OCI-LY7 (cell line): ENCODE measurements at regions not wholly inside any gene's neighbourhood (a gene's known extent, or its start where the extent isn't known, plus 50 kb on each side); places are given as distances from the start of the nearest gene placed in this dataset.

Experiments
- EZH2phosphoT487 ChIP-seq: fragments of 200-600 bp; sonication (generic); IDR thresholded peaks from 2 replicates; pipeline ENCODE4 v1.6.1; 2018; ENCODE audit warnings: low read depth, borderline replicate concordance, mild to moderate bottlenecking, mixed run types, antibody characterized with exemption, low read length, moderate library complexity, mixed read lengths
- TF ChIP-seq, protein P1 (sequence below): fragments of 200-600 bp; sonication (generic); conservative IDR thresholded peaks from 2 replicates; pipeline ENCODE4 v1.5.1; 2014; ENCODE audit warnings: mild to moderate bottlenecking, antibody characterized with exemption, low read length, moderate library complexity, mixed read lengths

DNA sequence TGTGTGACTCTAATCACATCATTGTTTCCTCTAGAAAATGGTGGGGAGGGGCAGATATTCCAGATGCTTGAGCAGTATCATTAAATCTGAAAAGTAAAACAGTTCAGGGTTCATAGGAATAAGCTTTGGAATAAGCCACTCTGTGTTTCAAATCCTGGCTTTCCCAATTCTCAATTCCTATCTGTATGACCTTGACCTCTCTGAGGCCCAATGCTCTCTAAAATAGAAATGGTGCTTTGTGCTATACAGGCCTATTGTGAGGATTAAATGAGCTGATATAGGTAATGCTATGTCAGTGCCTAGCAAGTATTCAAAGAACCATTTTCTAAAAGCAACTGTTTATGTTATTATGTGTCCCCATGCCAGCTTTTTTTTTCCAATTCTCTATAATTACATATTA is 209.0 kb upstream of the PRSS16 start:
- TF ChIP-seq, protein P1, sequence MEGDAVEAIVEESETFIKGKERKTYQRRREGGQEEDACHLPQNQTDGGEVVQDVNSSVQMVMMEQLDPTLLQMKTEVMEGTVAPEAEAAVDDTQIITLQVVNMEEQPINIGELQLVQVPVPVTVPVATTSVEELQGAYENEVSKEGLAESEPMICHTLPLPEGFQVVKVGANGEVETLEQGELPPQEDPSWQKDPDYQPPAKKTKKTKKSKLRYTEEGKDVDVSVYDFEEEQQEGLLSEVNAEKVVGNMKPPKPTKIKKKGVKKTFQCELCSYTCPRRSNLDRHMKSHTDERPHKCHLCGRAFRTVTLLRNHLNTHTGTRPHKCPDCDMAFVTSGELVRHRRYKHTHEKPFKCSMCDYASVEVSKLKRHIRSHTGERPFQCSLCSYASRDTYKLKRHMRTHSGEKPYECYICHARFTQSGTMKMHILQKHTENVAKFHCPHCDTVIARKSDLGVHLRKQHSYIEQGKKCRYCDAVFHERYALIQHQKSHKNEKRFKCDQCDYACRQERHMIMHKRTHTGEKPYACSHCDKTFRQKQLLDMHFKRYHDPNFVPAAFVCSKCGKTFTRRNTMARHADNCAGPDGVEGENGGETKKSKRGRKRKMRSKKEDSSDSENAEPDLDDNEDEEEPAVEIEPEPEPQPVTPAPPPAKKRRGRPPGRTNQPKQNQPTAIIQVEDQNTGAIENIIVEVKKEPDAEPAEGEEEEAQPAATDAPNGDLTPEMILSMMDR = no peak
- TF ChIP-seq EZH2phosphoT487 = no peak
